ENCODE measurements at regions not wholly inside any gene's neighbourhood (a gene's known extent, or its start where the extent isn't known, plus 50 kb on each side); places are given as distances from the start of the nearest gene placed in this dataset.

DNA sequence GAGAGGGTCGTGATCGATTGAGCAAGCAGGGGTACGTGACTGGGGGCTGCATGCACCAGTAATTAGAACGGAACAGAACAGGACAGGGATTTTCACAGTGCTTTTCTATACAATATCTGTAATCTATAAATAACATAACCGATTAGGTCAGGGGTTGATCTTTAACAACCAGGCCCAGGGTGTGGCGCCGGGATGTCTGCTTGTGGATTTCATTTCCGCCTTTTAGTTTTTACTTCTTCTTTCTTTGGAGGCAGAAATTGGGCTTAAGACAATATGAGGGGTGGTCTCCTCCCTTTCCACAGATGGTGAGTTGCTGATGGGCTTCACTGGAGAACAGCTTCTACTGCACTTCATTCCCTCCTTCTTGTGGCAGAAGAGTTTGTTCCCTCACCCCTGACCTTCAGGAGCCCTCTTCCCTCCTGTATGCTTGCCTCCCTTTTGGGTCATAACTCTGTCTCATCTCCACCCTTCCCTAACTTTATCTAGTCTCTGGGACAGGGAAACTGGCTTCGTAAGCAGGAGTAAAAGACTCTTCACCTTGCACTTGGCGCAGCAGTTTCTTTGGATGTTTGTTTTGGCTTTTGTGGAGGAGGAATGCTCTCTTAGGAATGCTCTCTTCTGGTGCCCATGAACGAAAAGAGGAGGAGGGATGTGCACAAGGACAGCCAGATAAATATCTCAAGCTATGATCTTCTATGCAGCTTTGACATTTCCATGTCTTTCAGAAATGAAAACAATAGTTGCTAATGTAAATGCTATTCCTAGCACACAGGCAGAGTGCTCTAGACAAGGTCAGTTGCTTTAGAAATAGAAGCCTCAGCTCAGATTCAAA, 139.8 kb upstream of the RPS23 start:
- no peak for DNase-seq

DNA sequence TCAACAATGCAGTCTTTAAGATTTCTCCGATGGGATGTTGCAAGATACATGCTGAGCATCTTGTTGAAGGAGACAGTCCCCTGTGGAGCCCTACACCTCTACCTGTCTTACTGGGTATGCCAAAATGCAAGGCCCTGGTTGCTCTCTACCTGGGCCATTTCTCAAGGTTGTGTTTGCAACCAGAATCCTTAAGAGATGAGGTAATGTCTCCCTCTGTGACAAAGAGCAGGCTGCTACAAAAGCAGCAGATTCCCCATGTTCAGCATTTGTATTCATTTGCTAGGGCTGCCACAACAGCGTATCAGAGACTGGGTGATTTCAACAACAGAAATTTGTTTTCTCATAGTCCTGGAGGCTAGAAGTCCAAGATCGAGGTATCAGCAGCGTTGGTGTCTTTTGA, 138.4 kb upstream of the RPS23 start:
- DNase-seq: no peak

DNA sequence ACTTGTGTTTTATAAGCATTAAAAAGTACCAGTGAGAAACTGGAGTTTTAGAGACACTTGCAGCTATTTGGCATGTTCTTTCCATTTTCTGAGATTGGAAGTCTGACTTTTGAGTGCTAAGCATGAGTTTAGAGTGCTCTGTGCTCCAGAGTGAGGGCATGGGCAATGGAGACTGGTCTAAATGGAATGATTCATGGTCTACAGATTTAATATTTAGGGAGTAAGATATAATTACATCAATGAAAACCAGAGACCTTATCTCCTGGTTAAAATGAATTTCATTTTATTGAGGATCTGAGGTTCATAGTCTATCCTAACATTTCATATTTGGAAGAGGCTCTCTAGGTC, 135.9 kb upstream of the RPS23 start:
- DNase-seq: no peak

DNA sequence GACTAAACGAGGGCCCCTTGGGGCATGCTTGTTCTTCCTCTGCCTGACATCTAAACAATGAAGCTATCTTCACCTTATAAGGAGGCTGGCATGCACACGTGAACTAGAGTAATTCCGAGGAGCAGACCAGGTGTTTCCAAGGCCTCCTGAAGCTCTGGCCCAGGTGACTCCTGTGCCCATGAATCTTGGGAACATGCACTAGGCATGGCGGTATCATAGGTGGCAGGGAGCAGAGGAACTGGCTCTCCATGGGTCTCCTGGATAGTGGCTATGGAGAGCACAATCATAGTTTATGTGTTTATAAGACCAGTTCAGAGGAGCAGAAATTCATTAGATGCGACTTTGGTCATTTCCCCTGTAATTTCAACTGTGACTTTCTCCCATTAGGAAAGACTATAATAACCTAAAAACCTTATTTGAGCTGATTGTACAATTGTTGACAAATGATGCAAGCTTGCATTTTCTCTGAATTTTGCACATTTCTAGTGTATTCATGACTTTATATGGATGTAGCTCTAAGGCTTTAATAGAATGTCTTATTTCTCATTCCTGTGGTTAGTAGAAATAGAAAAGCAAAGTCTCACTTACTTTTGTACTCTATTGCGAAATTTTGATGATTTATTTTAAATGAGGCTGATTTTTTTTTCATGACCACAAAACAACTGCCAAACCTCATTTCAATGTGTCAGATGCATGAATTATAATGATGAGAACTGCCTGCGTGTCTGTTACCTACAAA, 135.3 kb upstream of the RPS23 start:
- no peak for DNase-seq

- no peak for DNase-seq
Measured at GRCh38 chr5:82408033-82408432, 129.9 kb upstream of the RPS23 start.

- no peak for DNase-seq
Measured at GRCh38 chr5:82406205-82406773, 128.1 kb upstream of the RPS23 start.

- no peak for DNase-seq
Measured at GRCh38 chr5:82405618-82406204, 127.6 kb upstream of the RPS23 start.

GRCh38 chr5:82405161-82405560, 127.0 kb upstream of the RPS23 start:
- no peak for DNase-seq

GRCh38 chr5:82404382-82404945, 126.3 kb upstream of the RPS23 start:
- no peak for DNase-seq

- DNase-seq: no peak
Measured at GRCh38 chr5:82403724-82404123, 125.6 kb upstream of the RPS23 start.

DNA sequence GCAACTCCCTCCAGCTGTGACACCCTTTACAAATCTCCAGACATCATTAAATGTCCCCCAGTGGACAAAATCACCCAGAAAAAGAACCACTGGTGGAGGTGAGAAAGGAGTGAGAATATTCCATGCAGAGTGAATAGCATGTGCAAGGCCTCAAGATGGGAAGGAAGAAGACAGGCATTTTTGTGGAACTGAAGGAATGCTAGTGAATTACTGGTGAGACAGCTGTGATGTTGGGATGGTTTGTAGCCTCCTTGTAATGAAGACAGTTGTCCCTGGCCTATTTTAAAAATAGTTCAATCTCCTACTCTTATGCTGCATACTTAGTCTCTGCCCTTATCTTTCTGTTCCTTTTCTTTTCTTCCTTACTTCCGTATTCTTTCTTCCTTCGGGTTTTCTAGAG, 124.9 kb upstream of the RPS23 start:
- DNase-seq: no peak

DNA sequence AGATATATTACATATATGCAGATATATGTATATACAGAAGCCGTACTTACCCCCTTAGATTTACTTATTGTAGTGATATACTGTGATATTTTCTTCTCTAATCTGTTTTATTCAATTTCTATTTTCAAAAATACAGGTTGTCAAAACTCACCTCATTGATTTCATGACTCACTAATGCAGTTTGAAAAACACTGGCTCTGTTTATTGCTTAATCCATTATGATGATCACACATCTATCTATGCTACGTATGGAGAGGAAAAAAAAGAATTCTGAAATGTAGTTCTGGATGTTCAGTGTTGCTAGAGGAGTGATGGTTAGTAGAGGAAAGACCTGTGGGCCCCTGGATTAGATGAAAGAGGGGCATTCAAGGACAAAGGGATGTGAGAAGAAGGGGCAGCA, 121.0 kb upstream of the RPS23 start:
- no peak for DNase-seq

DNA sequence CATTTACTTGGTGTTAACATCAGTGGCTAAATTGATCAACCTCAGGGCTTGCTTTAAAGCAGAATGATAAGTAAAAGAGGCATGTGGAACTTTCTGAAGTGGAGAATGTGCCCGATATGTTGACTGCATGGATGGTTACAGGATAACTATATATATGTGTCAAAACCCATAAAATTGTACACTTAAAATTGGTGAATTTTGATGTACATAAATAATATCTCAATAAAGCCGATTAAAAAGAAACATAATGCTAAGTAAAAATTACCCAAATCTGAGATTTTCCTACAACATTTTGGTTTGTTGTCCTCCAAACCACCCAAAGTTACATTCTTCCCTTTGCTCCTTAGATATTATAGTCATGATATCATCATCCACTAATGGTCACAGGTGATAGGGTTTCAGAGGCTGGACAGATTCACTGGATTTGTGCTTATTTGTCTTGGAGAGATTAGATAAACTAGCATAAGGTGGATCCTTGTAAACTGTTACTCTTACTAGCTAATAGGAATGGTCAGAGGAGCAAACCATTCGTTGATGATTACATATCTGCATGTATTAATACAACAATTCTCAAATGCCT, 119.7 kb upstream of the RPS23 start:
- DNase-seq: no peak

DNA sequence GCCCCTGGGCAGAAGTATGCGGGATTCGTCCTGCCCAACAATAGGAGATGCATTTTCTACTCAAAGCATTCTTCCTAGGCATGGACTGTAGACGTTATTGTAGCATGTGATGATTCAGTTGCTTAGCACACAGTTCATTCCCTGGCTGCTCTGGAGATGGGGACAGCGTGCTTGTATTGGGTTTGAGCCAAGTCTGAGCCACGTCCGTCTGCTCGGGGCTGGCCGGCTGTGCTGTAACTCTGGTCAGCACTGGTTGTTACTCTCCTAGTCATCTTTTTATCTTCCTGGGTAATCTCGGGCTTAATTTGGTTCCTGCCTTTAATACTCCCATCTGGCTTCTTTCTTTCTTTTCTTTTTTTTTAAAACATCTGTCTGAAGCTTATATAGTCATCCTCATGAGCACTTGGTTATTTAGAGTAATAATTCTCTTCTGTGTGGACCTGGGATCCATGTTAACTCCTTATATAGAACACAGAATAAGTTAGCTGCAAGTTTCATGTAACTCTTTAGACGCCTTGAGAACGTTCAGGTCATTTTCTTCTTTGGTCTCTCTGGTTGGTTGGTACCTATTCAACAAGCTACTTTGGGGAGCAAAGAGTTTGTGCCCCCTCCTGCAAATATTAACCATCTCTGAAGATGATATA, 118.8 kb upstream of the RPS23 start:
- DNase-seq: peak in 1 of 2 experiments; percentile 3

- DNase-seq: no peak
Measured at GRCh38 chr5:82396396-82396795, 118.2 kb upstream of the RPS23 start.

- no peak for DNase-seq
Measured at GRCh38 chr5:82393951-82394350, 115.8 kb upstream of the RPS23 start.

DNA sequence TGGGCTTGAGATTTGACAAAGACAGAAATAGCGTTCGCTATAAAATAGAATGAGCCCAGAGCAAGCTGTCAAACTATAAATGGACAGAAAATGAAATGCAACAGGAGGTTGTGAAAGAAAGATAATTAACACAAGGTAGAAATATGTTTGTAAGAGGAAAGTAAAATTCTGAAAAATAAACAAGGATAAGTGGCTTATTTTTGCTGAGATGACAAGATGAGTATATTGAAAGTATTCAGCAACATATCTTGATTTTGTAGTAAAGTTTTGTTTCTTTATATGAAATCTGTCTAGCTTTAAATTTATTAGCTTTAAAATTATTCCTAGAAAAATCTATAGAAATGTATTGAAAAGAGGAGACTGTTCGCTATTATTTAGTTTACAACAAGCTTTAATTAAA, 111.9 kb upstream of the RPS23 start:
- DNase-seq: no peak

DNA sequence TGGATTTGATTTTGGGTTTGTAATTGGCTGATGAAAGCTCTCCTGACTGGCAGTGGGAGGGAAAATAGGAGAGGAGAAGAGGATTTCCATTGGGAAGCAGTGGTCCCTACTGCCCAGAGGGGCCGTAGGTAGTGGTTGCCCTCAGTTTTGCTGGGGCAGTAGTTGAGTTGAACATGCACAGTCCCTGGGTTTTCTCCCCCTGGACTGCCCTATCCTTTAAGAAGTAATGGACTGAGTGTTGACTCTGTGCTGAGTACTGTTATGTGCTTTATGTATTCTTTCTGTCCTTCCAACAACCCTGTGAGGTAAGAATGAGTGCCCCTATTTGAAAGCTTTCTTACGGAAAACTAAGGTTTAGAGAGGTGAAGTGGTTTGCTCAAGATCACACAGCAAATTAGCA, 111.2 kb upstream of the RPS23 start:
- no peak for DNase-seq

GRCh38 chr5:82388181-82388580, 110.0 kb upstream of the RPS23 start:
- no peak for DNase-seq

GRCh38 chr5:82387819-82388166, 109.6 kb upstream of the RPS23 start:
- DNase-seq: no peak

DNA sequence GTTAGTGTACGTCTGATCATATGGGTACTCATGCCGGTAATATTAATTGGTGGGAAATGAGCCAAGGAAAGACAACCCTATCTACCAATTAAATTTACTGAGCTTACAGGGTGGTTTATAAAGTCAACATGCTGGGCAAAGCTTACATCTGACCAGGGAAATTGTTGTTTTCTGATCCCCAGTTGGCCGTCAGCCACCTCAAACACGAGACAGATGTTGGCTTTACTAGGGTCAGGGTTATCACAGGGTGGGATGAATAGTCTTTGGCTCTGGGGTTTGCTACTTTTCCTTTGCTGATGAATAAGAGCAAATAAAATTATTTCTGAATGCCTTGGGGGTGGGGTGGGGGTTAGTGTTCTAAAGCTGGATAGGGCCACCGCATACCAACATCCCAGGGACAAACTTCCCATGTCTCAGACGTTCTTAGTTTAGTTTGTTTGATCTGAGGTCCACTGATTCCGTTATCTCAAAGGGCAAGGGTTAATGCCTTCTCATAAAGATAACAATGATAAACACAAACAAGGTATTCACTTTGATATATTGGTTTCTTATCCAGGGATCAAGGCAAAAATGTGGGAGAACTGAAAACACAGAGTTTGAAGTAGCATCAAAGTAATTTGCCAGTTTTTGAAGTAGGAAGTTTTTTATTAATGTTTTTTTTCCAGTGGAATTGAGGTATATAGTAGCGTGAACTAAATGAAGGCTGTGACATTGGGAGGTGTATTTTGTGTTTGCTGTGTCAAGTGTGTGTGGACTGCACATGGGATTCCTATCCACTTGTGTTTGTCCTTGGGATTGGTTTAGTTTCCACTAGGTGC, 109.1 kb upstream of the RPS23 start:
- no peak for DNase-seq

DNA sequence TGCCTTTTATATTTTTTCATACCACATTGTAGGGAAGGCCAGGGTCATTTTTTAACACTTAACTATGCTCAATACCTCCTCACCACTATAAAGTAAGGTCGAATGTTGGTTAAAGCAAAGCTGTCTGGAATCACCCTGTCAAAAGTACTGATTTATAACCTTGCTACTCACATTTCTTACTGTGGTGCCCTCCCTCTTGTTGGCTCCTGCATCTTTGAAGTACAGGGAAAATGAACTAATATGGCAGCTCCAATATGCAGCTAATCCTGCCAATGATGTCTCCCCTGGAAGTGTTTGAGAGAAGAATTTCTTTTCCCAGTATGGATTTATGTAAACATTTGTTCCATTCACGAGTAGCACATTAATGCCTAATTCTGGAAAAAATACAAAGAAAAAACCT, 108.4 kb upstream of the RPS23 start:
- DNase-seq: no peak

Data from cerebellar nuclear complex (tissue), 1 donor.